Renal cortex interstitium (tissue), 11 donors: ENCODE measurements at regions not wholly inside any gene's neighbourhood (a gene's known extent, or its start where the extent isn't known, plus 50 kb on each side); places are given as distances from the start of the nearest gene placed in this dataset.

ENCODE experiments used
- DNase-seq, 11 donors: peaks; one replicate each; pipeline ENCODE4 v3.0.0-alpha.2; 2013; ENCODE audit warnings: low read depth in 9 of 11, low spot score in 4 of 11; ENCODE audit errors: extremely low read depth in 1 of 11

GRCh38 chr3:102735311-102735710, 300.5 kb downstream of the ZPLD1 start:
- DNase-seq: no peak

GRCh38 chr3:102736288-102736974, 301.6 kb downstream of the ZPLD1 start:
- DNase-seq: no peak

GRCh38 chr3:102736975-102737304, 302.1 kb downstream of the ZPLD1 start:
- DNase-seq: no peak

GRCh38 chr3:102737353-102737752, 302.5 kb downstream of the ZPLD1 start:
- no peak for DNase-seq

GRCh38 chr3:102741105-102741504, 306.3 kb downstream of the ZPLD1 start:
- DNase-seq: no peak

DNA sequence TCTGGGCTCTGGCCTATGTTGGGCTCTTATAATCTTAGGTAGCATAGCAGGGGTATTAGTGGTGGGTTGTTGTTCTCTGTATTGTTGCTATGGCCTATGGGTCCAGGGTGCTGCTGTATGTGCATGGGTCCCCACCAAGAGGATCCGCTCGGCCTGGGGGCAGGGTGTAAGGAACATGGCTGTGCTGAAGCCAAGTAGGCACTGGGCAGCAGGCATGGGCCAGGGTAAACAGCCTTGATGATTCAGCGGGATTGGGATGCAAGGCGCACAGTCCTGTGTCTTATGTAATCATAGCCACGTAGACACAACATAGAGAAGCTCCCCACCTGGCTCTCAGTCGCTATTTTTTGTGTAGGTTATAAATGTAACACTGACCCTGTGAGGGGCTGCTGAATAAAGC, 306.9 kb downstream of the ZPLD1 start:
- no peak for DNase-seq

DNA sequence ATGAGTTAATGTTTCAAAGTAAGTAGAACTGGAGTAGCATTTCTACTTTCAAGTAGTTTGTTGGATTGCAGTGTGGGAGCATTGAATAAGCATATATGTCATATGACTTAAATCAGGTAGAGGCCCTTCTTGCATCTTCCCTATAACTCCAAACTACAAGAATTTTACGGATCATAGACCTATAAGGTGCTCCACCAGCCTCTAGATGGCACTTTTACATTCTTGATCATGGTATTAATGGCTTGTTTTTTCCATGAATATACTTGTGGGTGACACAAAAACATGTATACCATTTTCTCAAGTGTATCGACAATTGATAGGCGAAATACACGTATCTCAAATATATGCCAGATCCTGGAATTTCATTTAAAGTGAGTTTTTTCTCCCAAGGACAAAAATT, 311.1 kb downstream of the ZPLD1 start:
- DNase-seq: no peak

GRCh38 chr3:102747611-102748010, 312.8 kb downstream of the ZPLD1 start:
- DNase-seq: no peak

GRCh38 chr3:102748646-102749045, 313.8 kb downstream of the ZPLD1 start:
- DNase-seq: peak in 5 of 11 donors; percentile 14 to 26 (median 15)

DNA sequence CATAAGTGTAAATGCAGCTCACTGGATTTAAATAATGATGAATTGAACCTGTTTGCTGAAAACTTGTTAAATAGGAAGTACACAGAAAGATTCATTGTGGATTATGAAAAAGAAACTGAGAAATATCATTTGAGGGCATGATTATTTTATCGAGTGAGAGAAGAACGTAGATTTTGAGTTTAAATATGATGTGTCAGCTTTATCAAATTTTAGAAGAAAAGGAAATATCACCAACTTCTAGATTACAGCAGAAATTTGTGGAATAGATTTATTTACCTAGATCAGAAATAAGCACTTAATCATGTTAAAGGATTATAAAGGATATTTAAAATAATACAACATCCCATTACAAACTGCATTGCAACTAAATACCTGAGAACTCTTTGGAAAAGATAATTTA, 315.5 kb downstream of the ZPLD1 start:
- DNase-seq: no peak

- no peak for DNase-seq
These were observed 319.1 kb downstream of the ZPLD1 start for GRCh38 chr3:102753901-102754300.

- DNase-seq: no peak
These were observed 321.9 kb downstream of the ZPLD1 start for GRCh38 chr3:102756706-102757105.

DNA sequence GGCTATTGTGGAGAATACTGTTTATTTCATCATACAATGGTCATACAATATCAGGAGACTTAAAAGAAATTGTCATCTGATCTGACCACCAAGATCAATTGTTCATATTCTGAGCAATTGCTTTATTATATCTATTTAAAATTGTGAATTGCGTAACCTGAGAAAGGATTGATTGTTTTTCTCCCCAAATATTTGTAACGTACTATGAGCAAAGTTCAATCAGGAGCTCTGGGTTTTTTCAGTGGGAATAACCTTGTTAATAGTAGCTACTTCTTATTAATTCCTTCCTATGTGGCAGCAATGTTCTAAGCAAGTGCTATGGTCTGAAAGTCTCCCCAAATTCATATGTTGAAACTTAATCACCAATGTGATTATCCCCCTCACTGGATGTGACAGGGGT, 323.1 kb downstream of the ZPLD1 start:
- DNase-seq: no peak

DNA sequence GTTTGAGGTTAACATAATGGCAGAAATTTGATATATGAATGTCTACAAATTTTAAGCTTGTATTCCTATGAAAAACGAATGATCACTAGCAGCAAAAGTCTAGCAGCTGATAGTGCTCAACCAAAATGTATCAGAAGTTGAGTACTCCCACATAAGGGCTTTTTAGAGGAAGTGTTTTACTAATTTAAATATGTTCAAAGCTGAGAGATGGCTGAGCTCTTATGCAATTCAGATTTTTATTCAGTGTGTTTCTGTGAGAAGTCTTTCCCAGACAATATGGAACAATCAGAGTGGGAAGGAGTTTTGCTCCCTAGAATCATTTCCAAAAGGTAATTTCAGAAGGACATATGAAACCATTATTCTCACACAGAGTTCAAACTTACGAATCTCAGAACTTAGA, 327.0 kb downstream of the ZPLD1 start:
- DNase-seq: no peak

DNA sequence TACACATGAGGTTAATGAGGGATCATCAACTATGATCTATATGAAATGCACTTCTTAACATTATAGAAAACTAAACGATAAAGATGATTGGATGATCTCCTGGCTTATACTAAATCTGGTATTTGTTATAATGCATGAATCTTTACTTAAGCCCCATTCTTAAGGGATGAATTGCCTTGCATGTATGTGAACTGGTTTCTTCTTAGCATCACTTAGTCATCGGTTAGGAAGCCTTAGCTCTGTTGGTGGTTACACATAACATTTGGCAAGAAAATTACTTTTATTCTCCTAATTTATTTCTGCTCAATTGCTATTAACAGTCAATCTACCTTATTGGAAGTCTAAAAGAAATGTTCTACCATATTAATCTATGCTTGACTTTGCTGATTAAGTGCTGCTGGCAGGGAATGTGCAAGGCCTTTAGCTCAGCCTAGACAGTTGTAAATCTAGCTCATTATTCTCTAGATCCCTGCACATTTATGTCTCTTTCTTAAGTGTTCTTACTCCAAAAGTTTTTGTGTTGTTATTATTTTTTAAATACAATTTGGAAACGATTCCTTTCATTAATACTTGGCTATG, 356.0 kb downstream of the ZPLD1 start:
- DNase-seq: no peak

DNA sequence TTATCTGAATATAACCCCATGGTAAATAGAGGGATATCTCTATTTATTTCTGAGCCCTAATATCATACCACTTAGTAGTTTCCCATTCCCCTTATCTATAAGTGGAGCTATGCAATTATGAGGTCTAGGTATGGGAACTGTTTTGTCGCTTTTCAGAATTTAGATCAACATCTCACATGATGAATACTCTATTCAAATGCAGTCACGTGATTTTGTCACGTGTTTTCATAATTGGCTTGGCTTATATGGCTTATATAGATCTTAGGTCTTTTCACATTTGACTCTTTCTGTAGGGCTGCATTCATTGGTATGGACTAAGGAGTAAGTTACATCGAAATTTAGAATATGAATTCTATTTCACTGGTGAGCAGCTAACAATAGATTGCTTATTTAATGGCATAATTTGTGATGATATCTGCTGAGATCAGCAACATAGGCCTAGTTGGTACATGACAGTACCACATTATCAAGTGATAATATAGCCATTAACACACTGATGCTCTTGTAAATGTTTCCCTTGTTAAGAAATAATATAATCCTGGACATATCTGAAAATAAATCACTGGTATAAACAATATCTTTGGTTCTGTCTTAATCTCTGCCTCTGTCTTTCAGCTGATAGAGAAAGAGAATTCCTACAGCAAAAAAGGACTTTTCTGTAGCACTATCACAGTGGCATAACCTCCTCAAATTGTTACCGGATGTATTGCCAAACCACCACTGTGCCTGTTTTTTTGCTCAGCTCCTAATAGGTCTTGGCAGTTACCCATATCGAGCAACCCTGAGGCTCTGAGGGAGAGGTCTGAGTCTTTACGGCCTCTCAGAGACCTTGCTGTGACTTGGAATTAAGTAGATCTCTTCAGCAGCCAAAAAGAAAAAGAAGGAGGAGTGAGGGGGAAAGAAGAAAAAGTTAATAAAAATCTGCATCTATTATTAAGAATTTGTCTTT, 357.1 kb downstream of the ZPLD1 start:
- DNase-seq: no peak

DNA sequence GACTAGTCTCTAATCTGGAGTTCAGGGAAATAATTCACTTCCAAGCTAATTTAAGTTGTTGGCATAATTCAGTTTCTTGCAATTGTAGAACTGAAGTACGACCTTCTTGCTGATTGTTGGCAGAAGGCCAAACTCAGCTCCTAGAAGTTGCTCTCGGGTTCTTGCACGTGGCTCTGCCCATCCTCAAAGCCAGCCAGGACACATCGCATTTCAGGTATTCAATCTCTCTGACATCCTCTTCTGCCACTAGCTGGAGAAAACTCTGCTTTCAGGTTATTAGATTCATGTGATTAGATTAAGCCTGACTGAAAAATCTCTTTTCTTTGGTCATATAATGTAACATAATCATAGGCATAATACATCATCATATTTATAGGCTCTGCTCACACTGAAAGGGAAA, 362.0 kb downstream of the ZPLD1 start:
- no peak for DNase-seq

- DNase-seq: no peak
These were observed 368.1 kb downstream of the ZPLD1 start for GRCh38 chr3:102802819-102803420.

- no peak for DNase-seq
These were observed 376.1 kb downstream of the ZPLD1 start for GRCh38 chr3:102810937-102811336.

DNA sequence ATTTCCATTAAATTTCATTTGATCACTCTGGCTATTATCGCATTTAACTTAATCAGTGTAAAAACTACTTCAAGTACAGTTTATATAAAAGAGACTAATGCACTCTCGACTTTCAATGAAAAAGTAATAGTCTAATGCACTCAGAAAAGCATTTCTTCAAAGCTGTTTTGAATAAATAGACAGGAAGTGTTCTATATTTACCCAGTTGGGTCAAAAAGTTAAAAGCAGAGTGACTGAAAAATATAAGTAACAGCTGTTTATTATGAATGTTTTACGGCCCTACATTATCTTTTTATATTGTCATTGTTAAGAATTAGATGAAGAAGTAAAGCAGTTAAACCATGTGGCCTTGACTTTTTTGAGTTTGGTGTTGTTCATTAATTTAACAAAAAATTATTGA, 391.8 kb downstream of the ZPLD1 start:
- DNase-seq: peak in 5 of 11 donors; percentile 5 to 25 (median 12)
